ENCODE measurements at regions not wholly inside any gene's neighbourhood (a gene's known extent, or its start where the extent isn't known, plus 50 kb on each side); places are given as distances from the start of the nearest gene placed in this dataset.
"Not testable (repeated sequence)": the region's sequence is repeated elsewhere in the genome, so short reads cannot be mapped to it uniquely, and the experiment has no call there.

DNA sequence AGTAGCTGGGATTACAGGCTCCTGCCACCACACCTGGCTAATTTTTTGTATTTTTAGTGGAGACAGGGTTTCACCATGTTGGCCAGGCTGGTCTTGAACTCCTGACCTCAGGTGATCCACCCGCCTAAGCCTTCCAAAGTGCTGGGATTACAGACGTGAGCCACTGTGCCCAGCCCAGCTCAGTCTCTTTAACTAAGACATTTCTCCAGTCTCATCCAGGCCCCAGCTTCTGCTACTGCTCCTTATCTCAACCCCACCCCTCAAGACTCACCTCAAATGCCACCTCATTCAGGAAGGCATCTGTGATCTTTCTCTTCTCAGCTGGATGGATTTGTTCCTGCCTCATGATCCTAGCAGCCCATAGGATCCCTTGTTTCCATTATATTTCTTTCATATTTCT, 85.9 kb upstream of the GRAMD1B start:
- DNase-seq, result not testable (repeated sequence)

DNA sequence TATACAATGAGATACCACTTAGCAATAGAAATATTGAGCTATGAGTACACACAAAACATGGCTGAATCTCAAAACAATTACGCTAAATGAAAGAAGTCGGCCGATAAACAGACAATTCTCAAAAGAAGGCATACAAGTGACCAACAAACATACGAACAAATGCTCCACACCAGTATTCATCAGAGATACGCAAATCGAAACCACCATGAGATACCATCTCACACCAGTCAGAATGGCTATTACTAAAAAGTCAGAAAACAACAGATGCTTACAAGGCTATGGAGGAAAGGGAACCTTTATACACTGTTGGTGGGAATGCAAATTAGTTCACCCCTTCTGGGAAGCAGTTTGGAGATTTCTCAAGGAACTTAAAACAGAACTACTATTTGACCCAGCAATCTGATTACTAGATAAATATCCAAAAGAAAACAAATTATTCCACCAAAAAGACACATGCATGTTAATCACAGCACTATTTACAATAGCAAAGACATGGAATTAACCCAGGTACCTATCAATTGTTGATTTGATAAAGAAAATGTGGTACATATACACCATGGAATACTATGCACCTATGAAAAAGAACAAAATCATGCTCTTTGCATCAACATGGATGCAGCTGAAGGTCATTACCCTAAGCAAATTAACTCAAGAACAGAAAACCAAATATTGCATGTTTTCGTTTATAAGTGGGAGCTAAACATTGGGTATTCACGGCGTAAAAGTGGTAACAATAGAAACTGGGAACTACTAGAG, 90.9 kb upstream of the GRAMD1B start:
- DNase-seq, result no peak

DNA sequence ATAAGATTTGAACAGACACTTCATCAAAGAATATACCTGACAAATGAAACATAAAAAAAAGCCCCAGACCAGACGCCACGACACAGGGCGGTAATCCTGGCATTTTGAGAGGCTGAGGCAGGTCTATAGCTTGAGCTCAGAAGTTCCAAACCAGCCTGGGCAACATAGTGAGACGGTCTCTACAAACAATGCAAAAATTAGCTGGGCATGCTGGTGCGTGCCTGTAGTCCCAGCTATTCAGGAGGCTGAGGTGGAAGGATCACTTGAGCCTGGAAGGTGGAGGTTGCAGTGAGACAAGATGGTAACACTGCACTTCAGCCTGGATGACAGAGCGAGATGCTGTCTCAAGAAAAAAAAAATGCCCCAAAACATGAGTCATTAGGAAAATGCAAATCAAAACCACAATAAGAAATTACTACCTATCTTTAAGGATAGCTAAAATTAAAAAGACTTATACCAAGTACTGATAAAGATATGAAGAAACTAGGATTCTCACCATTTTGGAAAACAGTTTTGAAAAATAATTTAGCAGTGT, 91.7 kb upstream of the GRAMD1B start:
- no peak for DNase-seq

DNA sequence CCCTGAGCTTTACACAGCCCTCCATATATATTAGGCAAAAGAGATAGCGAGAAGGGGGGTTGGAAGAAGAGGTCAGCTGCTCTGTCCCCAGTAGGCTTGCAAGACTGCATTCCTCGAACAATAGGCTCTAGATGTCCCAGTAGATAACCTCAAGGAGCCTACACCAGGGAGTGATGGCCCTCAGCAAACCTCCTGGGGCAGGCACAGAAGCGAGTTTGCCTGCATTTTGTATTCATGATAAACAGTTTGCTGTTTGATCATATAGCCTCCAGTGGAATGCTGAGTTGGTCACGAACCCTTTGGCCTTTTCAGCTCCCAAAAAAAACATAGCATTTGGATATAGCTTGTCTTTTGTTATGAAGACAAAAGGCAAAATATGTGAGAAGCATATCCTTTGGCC, 95.1 kb upstream of the GRAMD1B start:
- no peak for DNase-seq

DNA sequence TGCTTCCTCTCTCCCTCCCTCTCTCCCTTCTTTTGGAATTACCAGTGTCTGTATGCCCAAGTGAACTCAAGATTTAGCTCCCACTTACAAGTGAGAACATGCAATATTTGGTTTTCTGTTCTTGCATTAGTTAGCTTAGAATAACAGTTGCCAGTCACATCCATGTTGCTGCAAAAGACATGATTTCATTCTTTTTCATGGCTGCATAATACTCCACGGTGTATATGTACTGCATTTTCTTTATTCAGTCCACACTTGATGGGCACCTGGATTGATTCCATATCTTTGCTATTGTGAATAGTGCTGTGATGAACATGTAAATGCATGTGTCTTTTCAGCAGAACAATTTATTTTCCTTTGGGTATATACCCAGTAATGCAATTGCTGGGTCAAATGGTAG, 97.5 kb upstream of the GRAMD1B start:
- DNase-seq, result not testable (repeated sequence)

DNA sequence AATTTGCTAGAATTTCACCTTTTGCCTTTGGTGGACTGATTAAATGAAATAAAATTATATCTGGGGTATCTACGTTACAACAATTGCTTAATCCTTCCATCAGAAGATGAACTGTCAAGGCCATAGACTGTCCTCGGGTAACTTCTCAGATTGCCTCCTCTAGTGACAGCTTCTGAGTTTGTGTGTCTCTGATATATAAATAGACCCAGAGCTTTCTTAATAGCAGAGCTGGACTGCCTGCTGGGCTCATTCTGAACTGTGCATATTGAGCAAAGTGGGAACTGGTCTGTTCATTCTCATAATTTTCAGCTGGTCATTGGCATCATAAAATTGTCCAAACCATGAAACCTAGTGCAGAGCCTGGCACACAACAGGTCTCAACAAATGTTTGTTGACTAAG, 99.1 kb upstream of the GRAMD1B start:
- DNase-seq, result no peak

DNA sequence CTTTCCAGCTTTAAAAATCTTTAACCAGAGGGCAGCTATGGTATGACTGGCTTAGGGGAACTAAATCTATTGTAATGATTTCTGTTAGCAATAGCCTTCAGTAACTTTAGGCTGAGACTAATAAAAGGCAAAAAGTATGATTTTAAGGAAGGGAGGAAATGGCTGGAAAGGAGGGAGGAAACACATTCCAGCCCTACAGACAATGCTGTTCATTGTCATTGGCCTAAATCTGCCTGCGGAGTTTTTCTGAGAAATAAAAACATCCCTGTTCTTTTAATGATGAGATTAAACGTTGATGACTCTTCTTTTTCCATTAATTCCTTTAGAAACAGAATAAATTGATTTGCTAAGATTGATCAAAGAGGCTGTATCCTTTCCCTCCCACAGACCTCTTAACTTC, 99.6 kb upstream of the GRAMD1B start:
- DNase-seq, result no peak

DNA sequence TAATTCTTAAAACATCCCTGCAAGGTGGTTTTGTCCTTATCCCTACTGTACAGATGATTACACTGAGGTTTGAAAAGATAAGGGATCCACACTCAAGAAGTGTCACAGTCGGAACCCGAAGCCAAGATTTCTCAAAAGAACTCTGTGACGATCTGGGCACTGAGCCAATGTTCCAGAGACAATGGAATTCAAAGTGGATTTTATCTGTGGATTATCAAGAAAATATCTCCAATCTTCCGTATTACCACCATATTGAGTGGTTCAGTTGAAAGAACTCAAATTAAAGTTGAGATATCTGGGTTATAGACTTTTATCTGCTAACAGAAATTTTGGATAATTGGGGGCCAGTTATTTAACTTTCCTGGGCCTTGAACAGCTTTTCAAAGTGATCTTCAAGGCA, 100.0 kb upstream of the GRAMD1B start:
- DNase-seq, result no peak

DNA sequence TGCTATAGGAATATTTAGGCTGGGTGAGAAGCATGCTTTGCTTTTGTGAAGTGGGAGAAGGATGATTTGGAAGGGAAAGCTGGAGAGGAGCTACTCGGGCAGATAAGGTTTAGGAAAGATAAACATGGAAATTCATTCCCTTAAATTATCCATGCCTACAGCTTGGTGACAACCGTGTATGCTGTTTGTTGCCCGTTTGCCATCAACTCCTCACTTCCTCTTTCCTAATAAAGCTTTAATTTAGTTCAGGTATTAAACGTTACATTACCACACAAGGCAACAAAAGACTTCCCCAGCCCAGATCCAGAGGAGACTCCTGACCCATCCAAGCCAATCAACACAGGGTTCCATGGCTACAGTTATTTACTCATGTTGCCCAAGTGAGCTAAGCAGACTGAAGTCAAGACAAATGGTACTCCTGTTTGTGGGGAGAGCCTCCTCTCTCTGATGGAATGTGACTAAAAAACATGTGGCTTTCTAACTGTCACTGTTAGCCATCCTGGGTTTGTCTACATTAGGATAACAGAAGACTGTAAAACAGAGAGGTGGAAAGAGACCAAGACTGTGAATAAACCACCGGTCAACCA, 101.7 kb upstream of the GRAMD1B start:
- DNase-seq, result no peak

DNA sequence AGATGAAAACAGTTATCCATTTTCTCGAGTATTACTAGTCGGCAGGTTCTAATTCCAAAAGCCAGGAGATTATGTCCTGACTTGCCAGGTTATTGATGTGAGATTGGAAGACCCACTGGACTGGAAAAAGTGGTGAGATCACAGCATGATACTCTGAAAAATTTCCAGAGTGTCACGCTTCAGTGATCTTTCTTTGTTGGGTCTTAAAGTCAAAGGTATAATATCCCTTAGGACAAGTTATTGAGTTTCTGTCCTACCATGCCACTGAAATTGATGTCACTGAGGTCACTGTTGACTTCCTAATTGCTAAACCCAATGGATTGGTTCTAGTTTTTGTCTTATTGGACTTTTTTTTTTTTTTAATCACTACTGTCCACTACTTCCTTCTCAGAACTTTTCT, 104.5 kb upstream of the GRAMD1B start:
- DNase-seq, result no peak

DNA sequence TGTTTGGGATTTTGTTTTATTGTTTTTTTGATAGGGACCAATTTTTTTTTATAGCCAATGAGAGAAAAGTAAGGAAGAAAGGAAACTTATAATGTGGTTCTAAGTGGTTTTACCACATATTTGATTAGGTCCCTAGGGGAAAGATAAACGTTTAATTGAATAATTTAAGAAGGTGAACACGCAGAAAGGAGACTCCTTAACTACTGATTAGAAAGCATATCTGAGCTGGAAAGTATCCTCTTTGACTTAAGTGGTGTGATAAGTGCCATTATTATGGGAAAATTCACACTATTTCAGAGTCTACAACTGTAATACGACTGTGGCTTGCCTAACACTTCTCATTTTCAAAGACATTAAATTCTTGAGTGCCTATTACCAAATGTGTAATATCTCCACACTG, 106.5 kb upstream of the GRAMD1B start:
- no peak for DNase-seq

DNA sequence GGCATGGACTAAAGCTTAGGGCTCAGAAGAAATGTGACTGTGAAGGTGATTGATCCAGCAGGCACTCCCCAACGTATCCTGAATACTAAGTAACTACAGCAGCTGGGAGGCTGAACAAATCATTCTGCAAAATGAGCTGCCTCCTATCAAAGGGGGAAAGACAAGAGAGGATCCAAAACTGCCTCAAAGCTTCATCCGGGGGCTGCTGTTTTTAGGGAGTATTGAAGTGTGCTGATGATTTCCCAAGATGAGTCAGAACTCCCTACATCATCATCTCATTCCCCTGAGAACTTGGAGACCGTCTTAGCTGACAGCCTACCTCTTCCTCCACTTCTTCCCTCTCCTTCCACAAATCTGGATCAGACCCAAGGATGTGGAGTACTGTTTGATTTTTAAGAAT, 108.4 kb upstream of the GRAMD1B start:
- DNase-seq, result peak; percentile 42

DNA sequence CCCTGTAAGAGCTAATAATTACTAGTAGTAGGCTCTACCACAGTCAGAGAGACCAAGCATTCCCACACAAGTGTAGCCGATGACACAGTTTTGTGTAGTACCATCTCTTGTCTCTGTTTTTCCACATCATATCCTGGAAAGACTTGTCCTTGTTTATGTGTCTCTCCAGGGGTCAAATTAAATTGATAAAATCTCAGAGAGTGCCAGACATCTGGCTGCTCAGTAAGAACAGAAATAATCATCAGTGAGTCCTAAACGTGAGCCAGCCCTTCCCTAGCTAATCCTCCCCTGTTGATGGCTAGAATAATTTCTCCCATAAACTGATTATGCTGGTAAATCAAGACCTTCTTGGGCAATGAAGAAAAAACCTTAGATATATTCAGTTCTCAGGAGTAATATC, 111.4 kb upstream of the GRAMD1B start:
- no peak for DNase-seq

DNA sequence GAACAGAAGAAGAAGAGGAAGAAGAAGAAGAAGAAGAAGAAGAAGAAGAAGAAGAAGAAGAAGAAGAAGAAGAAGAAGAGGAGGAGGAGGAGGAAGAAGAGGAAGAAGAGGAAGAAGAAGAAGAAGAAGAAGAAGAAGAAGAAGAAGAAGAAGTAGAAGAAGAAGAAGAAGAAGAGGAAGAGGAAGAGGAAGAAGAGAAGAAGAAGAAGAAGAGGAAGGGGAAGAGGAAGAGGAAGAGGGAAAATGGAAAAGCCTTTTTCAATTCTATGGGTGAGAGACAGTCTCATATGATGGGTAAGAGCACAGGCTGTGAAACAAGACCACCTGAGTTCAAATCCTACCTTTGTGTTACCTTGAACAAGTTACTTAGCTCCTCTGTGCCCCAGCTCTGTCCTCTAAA, 111.9 kb upstream of the GRAMD1B start:
- not testable (repeated sequence) for DNase-seq

DNA sequence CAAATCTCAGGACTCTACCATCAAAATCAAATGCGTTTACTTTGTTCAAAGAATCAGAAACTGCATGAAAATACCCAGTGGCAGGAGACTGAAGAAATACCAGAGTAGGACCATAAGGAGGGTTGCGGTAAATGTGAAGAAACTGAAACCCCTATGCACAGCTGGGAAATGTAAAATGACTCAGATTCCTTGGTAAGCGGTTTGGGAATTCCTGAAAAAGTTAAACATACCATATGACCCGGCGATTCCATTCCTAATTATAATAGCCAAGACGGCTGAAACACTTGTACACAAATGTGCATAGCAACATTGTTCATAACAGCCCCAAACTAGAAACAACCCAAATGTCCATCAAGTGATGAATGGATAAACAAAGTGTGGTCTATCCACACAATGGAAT, 114.1 kb upstream of the GRAMD1B start:
- peak; percentile 63 for DNase-seq

DNA sequence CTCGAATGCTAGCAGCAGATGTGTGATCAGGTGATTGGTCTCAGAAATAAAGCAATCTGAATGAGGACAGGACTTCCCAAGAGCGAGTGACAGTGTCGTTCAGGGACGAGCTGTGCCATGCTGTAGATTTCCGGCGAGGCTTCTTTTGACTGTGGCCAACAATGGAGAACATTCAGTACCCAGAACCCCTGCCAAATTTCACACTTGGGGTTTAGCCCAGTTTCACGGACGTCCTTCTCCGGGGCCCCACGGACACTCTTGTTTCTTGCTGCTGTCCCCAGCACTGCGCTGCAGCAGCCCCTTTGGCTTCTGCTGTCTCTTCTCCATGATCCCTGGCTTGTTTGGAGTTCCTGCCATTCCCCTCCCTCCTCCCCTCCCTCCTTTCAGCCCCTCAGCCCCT, 115.1 kb upstream of the GRAMD1B start:
- DNase-seq, result no peak

DNA sequence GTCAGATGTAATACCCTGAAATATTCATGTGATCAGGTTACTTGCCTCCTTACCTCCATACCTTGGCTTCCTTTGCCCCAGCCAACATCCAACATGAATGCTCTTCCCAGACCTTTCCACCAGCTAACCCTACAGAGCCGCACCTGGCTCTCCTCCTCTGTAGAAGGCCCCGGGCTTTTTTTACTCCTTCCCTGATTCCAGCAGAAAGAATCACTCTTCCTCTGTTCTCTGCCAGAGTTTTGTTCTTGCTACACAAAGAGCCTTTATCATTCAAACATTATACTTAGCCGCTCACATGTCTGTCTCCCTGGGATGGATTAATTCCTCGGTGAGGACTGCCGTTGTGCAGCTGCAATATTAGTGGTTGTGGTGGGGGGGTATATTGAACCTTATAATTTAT, 116.8 kb upstream of the GRAMD1B start:
- no peak for DNase-seq

DNA sequence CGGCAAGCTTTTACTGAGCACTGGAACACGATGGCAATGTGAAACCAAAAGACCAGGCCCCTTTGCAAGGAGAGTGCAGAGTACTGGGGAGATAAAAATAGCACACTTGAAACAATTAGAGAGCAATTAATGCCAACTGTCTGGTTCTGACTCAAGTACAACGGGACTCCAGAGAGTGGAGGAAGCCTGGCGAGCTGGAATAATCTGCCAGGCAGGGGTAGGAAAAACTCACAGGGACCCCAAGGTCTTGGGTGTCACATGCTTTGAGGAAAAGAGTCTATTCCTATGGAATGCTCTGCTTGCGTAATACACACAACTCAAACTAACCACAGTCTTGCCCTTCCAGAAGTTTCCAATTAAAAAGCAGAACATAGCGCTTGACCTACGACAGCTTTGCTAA, 113.0 kb upstream of the CLMP start:
- peak; percentile 92 for DNase-seq

DNA sequence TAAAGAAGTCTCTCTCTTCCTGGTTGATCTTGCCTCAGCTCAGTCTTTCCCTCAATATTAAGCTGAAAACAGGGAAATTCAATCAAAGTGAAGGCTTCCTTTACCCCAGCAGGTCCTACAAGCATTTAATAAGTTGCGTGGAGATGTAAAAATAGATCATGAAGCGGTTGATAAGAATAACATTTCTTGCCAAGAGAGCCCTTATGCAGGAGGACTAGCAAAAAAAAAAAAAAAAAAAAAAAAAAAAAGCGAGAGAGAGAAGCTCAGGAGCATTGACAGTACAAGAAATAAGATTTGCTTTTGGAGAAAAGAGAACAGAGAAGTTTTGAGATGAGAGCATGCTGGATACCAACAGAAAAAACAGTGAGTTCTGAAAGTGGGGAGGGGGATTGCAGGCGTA, 112.2 kb upstream of the CLMP start:
- DNase-seq, result no peak

DNA sequence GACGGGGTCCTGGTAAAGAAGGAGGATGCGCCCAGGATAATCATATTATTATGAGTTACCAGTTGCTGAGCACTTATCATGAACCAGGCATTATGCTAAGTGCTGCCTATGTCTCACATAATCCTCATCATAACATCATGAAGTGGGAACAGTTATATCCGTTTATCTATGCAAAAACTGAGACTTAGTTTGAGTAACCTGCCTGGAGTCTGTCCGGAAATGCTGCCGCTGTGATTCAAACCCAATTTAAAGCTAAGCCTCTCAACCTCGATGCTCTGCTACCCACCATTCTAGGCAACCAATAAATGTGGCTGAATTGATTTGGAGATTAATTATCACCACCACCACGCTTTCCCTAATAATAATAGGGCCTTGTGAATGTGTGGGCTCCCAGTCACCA, 111.5 kb upstream of the CLMP start:
- no peak for DNase-seq

DNA sequence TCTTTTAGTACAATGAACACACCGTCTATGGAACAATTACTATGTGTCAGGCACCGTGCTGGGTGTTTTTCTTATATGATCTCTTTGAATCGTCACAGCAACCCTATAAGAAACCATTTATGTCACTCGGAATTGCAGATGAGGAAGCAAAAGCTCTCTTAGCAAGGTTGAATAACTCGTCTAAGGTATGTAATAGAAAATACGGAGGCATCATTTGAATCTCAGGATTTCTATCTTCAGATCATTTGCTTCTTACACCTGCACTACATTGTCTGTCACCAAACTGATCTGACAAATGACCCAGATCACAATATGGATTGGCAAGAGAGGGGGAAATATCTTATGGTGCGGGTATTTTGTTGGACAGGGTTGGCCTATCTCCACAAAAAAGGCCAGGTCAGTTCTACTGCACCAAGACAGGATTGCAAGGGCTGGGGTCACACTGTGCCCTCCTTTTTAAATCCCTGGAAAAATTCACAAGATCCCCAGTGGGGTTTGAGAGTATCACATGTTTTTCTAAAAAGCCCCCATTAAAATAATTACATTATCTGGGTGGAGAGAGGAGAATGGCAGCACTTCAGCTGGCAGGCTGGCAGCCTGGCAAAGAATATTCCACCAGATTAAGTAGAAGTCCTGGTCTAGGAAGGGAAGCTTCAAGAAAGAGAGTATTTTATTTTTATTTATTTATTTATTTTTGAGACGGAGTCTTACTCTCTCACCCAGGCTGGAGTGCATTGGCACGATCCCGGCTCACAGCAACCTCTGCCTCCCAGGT, 110.7 kb upstream of the CLMP start:
- DNase-seq, result no peak

DNA sequence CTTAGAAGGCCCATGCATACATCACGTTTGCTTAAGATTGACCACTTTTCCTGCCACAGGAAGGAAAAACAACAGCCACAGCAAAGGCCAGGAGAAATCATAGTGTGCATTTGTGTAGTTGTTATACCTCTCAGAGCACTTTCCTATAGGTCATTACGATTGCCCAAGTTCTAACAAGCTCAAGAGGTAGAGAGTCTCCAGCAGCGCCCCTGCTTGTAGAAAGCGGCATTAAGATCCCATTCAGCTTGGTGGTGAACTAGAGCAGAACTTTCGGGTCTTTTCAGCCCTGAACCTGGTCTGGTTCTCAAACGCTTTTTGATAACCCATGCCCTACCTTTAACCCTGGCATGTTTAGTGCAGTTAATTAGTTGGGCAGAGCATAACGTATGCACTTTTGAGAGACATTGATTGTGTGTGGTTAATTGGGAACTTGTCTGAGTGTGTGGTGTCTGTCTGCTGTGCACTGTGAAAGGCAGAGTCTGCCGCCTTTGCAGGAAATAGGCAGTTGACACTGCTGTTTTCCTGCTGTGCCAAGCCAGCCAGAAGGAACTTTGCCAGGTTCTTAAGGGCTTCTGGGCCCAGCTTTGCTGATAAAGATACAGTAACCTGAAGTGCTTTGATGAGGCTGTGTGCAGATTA, 109.9 kb upstream of the CLMP start:
- DNase-seq, result no peak

DNA sequence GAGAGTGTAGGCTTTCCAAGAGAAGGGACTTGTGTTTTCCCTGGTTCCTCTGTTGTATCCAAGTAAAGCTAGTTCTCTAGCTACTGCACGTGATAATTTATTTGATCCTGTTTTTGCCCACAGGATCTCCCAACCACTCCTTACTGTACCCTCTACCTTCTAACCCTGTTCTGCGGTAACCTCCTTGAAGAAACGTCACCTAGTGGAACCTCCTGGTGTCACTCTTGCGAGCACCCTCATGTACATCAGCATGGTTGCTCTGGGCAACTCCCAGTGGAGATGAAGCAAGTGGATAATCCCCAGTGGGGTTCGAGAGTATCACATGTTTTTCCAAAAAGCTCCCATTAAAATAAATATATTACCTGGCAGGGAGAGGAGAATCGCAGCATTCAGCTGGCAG, 108.9 kb upstream of the CLMP start:
- no peak for DNase-seq

All from fibroblast of skin of right biceps (primary cell).